Testis (tissue), 2 donors: ENCODE measurements at regions not wholly inside any gene's neighbourhood (a gene's known extent, or its start where the extent isn't known, plus 50 kb on each side); places are given as distances from the start of the nearest gene placed in this dataset.

Source experiments
- CTCF ChIP-seq, 3 experiments: fragments of 450-650 bp in 2 of 3; fragments of 200-600 bp in 1 of 3; sonication (generic) in 1 of 3; IDR thresholded peaks; one replicate each; pipeline ENCODE4 v1.5.1; 2016 to 2019; ENCODE audit warnings: antibody characterized with exemption in 3 of 3, mild to moderate bottlenecking in 2 of 3, moderate library complexity in 1 of 3
- POLR2A ChIP-seq: fragments of 450-650 bp; IDR thresholded peaks from one replicate; pipeline ENCODE4 v1.6.1; 2017; ENCODE audit warnings: antibody characterized with exemption, mild to moderate bottlenecking, moderate library complexity

- TF ChIP-seq CTCF (IDR thresholded peaks at IDR 0.05) = no peak
- TF ChIP-seq POLR2A = no peak
Measured at GRCh38 chr16:52386694-52387093, 160.2 kb downstream of the TOX3 start.
